ENCODE measurements at regions not wholly inside any gene's neighbourhood (a gene's known extent, or its start where the extent isn't known, plus 50 kb on each side); places are given as distances from the start of the nearest gene placed in this dataset.

DNA sequence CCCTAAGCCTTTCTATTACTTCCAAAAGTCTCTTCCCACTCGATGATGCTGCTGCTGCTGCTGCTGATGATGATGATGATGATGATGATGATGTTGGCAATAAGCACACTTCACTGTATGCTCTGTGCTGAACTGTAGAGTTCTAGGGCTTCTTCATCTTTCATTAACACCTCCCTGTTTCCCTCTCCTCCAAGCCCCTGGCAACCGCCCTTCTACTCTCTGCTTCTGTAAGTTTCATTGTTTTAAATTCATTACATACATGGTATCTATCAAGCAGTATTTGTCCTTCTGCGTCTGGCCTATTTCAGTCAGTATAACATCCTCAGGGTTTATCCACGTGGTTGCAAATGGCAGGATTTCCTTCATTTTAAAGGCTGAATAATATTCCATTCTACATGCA, 100.2 kb downstream of the THBS2 start:
- BruUV-seq (replicated peaks) = no TSS peak
- CTCF ChIA-PET = no interaction called here

More for the DNA sequence above, 100.2 kb downstream of the THBS2 start:
- Histone ChIP-seq H3K4me1 (ENCODE audit: control insufficient read depth, insufficient read depth, low read length) (peaks cover 15% of the 10 kb centered on the region), H3K9me1 (ENCODE audit: insufficient read depth, low read length) (no peaks in the 10 kb centered on the region), H3K36me3 (ENCODE audit: control insufficient read depth, insufficient read depth, low read length) (no peaks in the 10 kb centered on the region), H3K27ac (ENCODE audit: insufficient read depth, low read length) (no peak overlapping the region), H3K9me3 (ENCODE audit: control insufficient read depth, insufficient read depth, low read length) (peaks cover 7% of the 10 kb centered on the region), H3K56ac (ENCODE audit: extremely low read depth, insufficient read depth, low read length) (no peak overlapping the region), H3K4me2 (ENCODE audit: low read depth, low read length) (no peak overlapping the region), H2BK120ac (ENCODE audit: low read depth, low read length) (no peak overlapping the region), H3K18ac (ENCODE audit: low read depth, low read length) (no peak overlapping the region), H3K23ac (ENCODE audit: low read depth, low read length) (no peak overlapping the region), H4K5ac (ENCODE audit: low read depth, low read length) (no peak overlapping the region), H3K4me3 (ENCODE audit: insufficient read depth, low read depth, low read length) (no peak overlapping the region), H3K14ac (replicated peaks; ENCODE audit: low read depth, low read length) (no peak overlapping the region), H3K4ac (ENCODE audit: low read depth, low read length) (no peak overlapping the region), H3K79me1 (ENCODE audit: low read depth in 1 of 2, low read length in 2 of 2) (no peaks in the 10 kb centered on the region), H2AK9ac (replicated peaks; ENCODE audit: low read depth, low read length, poor library complexity) (no peak overlapping the region), H3K27me3 (ENCODE audit: control insufficient read depth, insufficient read depth, low read length) (no peaks in the 10 kb centered on the region), H4K91ac (ENCODE audit: insufficient read depth, low read depth, low read length) (no peak overlapping the region), H2BK5ac (ENCODE audit: low read depth, low read length, poor library complexity, severe bottlenecking) (no peak overlapping the region), H2BK20ac (ENCODE audit: low read depth, low read length) (no peak overlapping the region), H4K8ac (ENCODE audit: low read depth in 2 of 2, low read length in 2 of 2) (no peak overlapping the region), H2AFZ (replicated peaks; ENCODE audit: low read length, poor library complexity) (no peak overlapping the region), H3K9ac (ENCODE audit: low read depth, low read length) (no peak overlapping the region), H4K20me1 (ENCODE audit: insufficient read depth, low read length) (no peaks in the 10 kb centered on the region), H2AK5ac (ENCODE audit: low read depth, low read length) (no peak overlapping the region), H2BK15ac (ENCODE audit: low read depth, low read length) (no peak overlapping the region)
- no CpG with 5 or more reads among the region's 4 CpGs for WGBS, 2 experiments (ENCODE audit: extremely low coverage in 2 of 2, insufficient read length in 1 of 2)
- dilution Hi-C loops (cut with HindIII; ENCODE audit: low sequenced_read_pairs, unreplicated experiment) (no loop called here), in situ Hi-C loops (cut with MboI; ENCODE audit: low sequenced_read_pairs) (no loop called here), intact Hi-C loops (cut with micrococcal nuclease) (no loop called here)
- POLR2A ChIA-PET (ENCODE audit: unreplicated experiment) = no interaction called here
- no peak for TF ChIP-seq RAD21 (IDR thresholded peaks at IDR 0.05; ENCODE audit: low read length)
- no peak for TF ChIP-seq MXI1 (IDR thresholded peaks at IDR 0.05; ENCODE audit: borderline replicate concordance, low read depth, low read length)
- no peak for TF ChIP-seq BHLHE40 (IDR thresholded peaks at IDR 0.05; ENCODE audit: low read depth, low read length)
- TF ChIP-seq, protein P1, sequence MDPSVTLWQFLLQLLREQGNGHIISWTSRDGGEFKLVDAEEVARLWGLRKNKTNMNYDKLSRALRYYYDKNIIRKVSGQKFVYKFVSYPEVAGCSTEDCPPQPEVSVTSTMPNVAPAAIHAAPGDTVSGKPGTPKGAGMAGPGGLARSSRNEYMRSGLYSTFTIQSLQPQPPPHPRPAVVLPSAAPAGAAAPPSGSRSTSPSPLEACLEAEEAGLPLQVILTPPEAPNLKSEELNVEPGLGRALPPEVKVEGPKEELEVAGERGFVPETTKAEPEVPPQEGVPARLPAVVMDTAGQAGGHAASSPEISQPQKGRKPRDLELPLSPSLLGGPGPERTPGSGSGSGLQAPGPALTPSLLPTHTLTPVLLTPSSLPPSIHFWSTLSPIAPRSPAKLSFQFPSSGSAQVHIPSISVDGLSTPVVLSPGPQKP (IDR thresholded peaks at IDR 0.05; ENCODE audit: borderline replicate concordance, low read depth, low read length) = no peak
- no peak for TF ChIP-seq MAFK (IDR thresholded peaks at IDR 0.05; ENCODE audit: low read depth, low read length)
- TF ChIP-seq SMC3 (IDR thresholded peaks at IDR 0.05; ENCODE audit: low read depth, low read length) = no peak
- no peak for TF ChIP-seq MAZ (IDR thresholded peaks at IDR 0.05; ENCODE audit: borderline replicate concordance, low read depth, low read length)
- TF ChIP-seq, protein P2, sequence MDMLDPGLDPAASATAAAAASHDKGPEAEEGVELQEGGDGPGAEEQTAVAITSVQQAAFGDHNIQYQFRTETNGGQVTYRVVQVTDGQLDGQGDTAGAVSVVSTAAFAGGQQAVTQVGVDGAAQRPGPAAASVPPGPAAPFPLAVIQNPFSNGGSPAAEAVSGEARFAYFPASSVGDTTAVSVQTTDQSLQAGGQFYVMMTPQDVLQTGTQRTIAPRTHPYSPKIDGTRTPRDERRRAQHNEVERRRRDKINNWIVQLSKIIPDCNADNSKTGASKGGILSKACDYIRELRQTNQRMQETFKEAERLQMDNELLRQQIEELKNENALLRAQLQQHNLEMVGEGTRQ (IDR thresholded peaks at IDR 0.05; ENCODE audit: low read depth, low read length) = no peak
- TF ChIP-seq, protein P3, sequence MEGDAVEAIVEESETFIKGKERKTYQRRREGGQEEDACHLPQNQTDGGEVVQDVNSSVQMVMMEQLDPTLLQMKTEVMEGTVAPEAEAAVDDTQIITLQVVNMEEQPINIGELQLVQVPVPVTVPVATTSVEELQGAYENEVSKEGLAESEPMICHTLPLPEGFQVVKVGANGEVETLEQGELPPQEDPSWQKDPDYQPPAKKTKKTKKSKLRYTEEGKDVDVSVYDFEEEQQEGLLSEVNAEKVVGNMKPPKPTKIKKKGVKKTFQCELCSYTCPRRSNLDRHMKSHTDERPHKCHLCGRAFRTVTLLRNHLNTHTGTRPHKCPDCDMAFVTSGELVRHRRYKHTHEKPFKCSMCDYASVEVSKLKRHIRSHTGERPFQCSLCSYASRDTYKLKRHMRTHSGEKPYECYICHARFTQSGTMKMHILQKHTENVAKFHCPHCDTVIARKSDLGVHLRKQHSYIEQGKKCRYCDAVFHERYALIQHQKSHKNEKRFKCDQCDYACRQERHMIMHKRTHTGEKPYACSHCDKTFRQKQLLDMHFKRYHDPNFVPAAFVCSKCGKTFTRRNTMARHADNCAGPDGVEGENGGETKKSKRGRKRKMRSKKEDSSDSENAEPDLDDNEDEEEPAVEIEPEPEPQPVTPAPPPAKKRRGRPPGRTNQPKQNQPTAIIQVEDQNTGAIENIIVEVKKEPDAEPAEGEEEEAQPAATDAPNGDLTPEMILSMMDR (conservative IDR thresholded peaks at IDR 0.05; ENCODE audit: low read depth, low read length) = no peak
- no peak for TF ChIP-seq CHD1 (IDR thresholded peaks at IDR 0.05; ENCODE audit: low read depth, low read length)
- no peak for TF ChIP-seq NFE2L2 (IDR thresholded peaks at IDR 0.05; ENCODE audit: low read depth, low read length)
- TF ChIP-seq CEBPB (IDR thresholded peaks at IDR 0.05; ENCODE audit: low read depth, low read length) = no peak
- no peak for TF ChIP-seq RCOR1 (IDR thresholded peaks at IDR 0.05; ENCODE audit: insufficient replicate concordance, low read length)
- TF ChIP-seq FOS (IDR thresholded peaks at IDR 0.05; ENCODE audit: low read depth, low read length) = no peak
- TF ChIP-seq POLR2A (IDR thresholded peaks at IDR 0.05; ENCODE audit: low read depth, low read length) = no peak
- TF ChIP-seq RFX5 (IDR thresholded peaks at IDR 0.05; ENCODE audit: low read depth, low read length) = no peak
- ATAC-seq (ENCODE audit: low read depth) = no peak
- DNase-seq = no peak
